ENCODE measurements at regions not wholly inside any gene's neighbourhood (a gene's known extent, or its start where the extent isn't known, plus 50 kb on each side); places are given as distances from the start of the nearest gene placed in this dataset.

- H3K27me3 ChIP-seq (ENCODE audit: low read depth, low read length) = no peaks in the 10 kb centered on the region
- no peak overlapping the region for H3K27ac ChIP-seq (ENCODE audit: low read length)
- no peaks in the 10 kb centered on the region for H3K9me3 ChIP-seq (ENCODE audit: insufficient read depth, low read length)
- H3K9ac ChIP-seq (ENCODE audit: low read length) = no peak overlapping the region
- no peak overlapping the region for H3K4me2 ChIP-seq (ENCODE audit: low read length)
- no peak overlapping the region for H2AFZ ChIP-seq (ENCODE audit: low read depth, low read length)
- TF ChIP-seq EZH2phosphoT487 (IDR thresholded peaks at IDR 0.05; ENCODE audit: low read depth) (no peak), CTCF (IDR thresholded peaks at IDR 0.05; ENCODE audit: low read depth, low read length) (no peak)
- no peaks in the 10 kb centered on the region for H3K79me2 ChIP-seq (ENCODE audit: low read length)
- no peaks in the 10 kb centered on the region for H3K36me3 ChIP-seq (replicated peaks; ENCODE audit: low read depth, low read length)
- H3K4me1 ChIP-seq (ENCODE audit: low read length) = no peaks in the 10 kb centered on the region
- no peak overlapping the region for H3K4me3 ChIP-seq (ENCODE audit: low read length)
- no peaks in the 10 kb centered on the region for H4K20me1 ChIP-seq (ENCODE audit: insufficient read depth, low read length)
Observed at GRCh38 chr7:68265258-68265657, 1268.6 kb downstream of the TYW1 start.

GRCh38 chr7:68266004-68266579 lies 1269.5 kb downstream of the TYW1 start:
- no peak overlapping the region for H3K27ac ChIP-seq (ENCODE audit: low read length)
- TF ChIP-seq CTCF (IDR thresholded peaks at IDR 0.05; ENCODE audit: low read depth, low read length) = no peak
- TF ChIP-seq EZH2phosphoT487 (IDR thresholded peaks at IDR 0.05; ENCODE audit: low read depth) = no peak
- no peak overlapping the region for H2AFZ ChIP-seq (ENCODE audit: low read depth, low read length)
- H3K27me3 ChIP-seq (ENCODE audit: low read depth, low read length) = no peaks in the 10 kb centered on the region
- no peak overlapping the region for H3K4me3 ChIP-seq (ENCODE audit: low read length)
- H3K79me2 ChIP-seq (ENCODE audit: low read length) = no peaks in the 10 kb centered on the region
- H4K20me1 ChIP-seq (ENCODE audit: insufficient read depth, low read length) = no peaks in the 10 kb centered on the region
- no peaks in the 10 kb centered on the region for H3K9me3 ChIP-seq (ENCODE audit: insufficient read depth, low read length)
- no peak overlapping the region for H3K4me2 ChIP-seq (ENCODE audit: low read length)
- no peak overlapping the region for H3K9ac ChIP-seq (ENCODE audit: low read length)
- H3K36me3 ChIP-seq (replicated peaks; ENCODE audit: low read depth, low read length) = no peaks in the 10 kb centered on the region
- H3K4me1 ChIP-seq (ENCODE audit: low read length) = no peaks in the 10 kb centered on the region

- H2AFZ ChIP-seq (ENCODE audit: low read depth, low read length) = no peak overlapping the region
- H3K4me1 ChIP-seq (ENCODE audit: low read length) = no peaks in the 10 kb centered on the region
- H3K27ac ChIP-seq (ENCODE audit: low read length) = no peak overlapping the region
- H3K4me2 ChIP-seq (ENCODE audit: low read length) = no peak overlapping the region
- H3K9me3 ChIP-seq (ENCODE audit: insufficient read depth, low read length) = no peaks in the 10 kb centered on the region
- no peaks in the 10 kb centered on the region for H3K79me2 ChIP-seq (ENCODE audit: low read length)
- H3K27me3 ChIP-seq (ENCODE audit: low read depth, low read length) = no peaks in the 10 kb centered on the region
- no peaks in the 10 kb centered on the region for H4K20me1 ChIP-seq (ENCODE audit: insufficient read depth, low read length)
- no peaks in the 10 kb centered on the region for H3K36me3 ChIP-seq (replicated peaks; ENCODE audit: low read depth, low read length)
- H3K4me3 ChIP-seq (ENCODE audit: low read length) = no peak overlapping the region
- TF ChIP-seq CTCF (IDR thresholded peaks at IDR 0.05; ENCODE audit: low read depth, low read length) (no peak), EZH2phosphoT487 (IDR thresholded peaks at IDR 0.05; ENCODE audit: low read depth) (no peak)
- no peak overlapping the region for H3K9ac ChIP-seq (ENCODE audit: low read length)
Observed at GRCh38 chr7:68267486-68267885, 1270.9 kb downstream of the TYW1 start.

GRCh38 chr7:68269405-68269804 lies 1272.8 kb downstream of the TYW1 start:
- no peak overlapping the region for H3K27ac ChIP-seq (ENCODE audit: low read length)
- no peak overlapping the region for H2AFZ ChIP-seq (ENCODE audit: low read depth, low read length)
- no peaks in the 10 kb centered on the region for H3K9me3 ChIP-seq (ENCODE audit: insufficient read depth, low read length)
- no peaks in the 10 kb centered on the region for H3K79me2 ChIP-seq (ENCODE audit: low read length)
- no peak overlapping the region for H3K4me2 ChIP-seq (ENCODE audit: low read length)
- no peaks in the 10 kb centered on the region for H4K20me1 ChIP-seq (ENCODE audit: insufficient read depth, low read length)
- H3K27me3 ChIP-seq (ENCODE audit: low read depth, low read length) = no peaks in the 10 kb centered on the region
- no peak overlapping the region for H3K4me3 ChIP-seq (ENCODE audit: low read length)
- no peak for TF ChIP-seq EZH2phosphoT487 (IDR thresholded peaks at IDR 0.05; ENCODE audit: low read depth)
- TF ChIP-seq CTCF (IDR thresholded peaks at IDR 0.05; ENCODE audit: low read depth, low read length) = no peak
- H3K36me3 ChIP-seq (replicated peaks; ENCODE audit: low read depth, low read length) = no peaks in the 10 kb centered on the region
- no peak overlapping the region for H3K9ac ChIP-seq (ENCODE audit: low read length)
- no peaks in the 10 kb centered on the region for H3K4me1 ChIP-seq (ENCODE audit: low read length)

Data from OCI-LY3 (cell line).